HG03103 (cell line): ENCODE measurements at regions not wholly inside any gene's neighbourhood (a gene's known extent, or its start where the extent isn't known, plus 50 kb on each side); places are given as distances from the start of the nearest gene placed in this dataset.

ENCODE experiments used
- ATAC-seq: cut with Tn5 transposase; IDR thresholded peaks from one replicate; pipeline ENCODE4 v1.9.1; 2021; ENCODE audit warnings: low read depth; ENCODE audit not compliant: unreplicated experiment

- no peak for ATAC-seq
Measured at GRCh38 chr18:61950371-61950770, 57.6 kb upstream of the RNF152 start.

GRCh38 chr18:61949946-61950345, 57.1 kb upstream of the RNF152 start:
- ATAC-seq = no peak

GRCh38 chr18:61948846-61949438, 56.1 kb upstream of the RNF152 start:
- ATAC-seq = no peak

GRCh38 chr18:61948281-61948741, 55.5 kb upstream of the RNF152 start:
- no peak for ATAC-seq

GRCh38 chr18:61946449-61946848, 53.6 kb upstream of the RNF152 start:
- no peak for ATAC-seq

GRCh38 chr18:61943175-61943964, 50.6 kb upstream of the RNF152 start:
- no peak for ATAC-seq
